HG02938 (cell line): ENCODE measurements at regions not wholly inside any gene's neighbourhood (a gene's known extent, or its start where the extent isn't known, plus 50 kb on each side); places are given as distances from the start of the nearest gene placed in this dataset.

ENCODE experiments used
- ATAC-seq: cut with Tn5 transposase; IDR thresholded peaks from one replicate; pipeline ENCODE4 v1.9.1; 2021; ENCODE audit warnings: mild to moderate bottlenecking, moderate library complexity; ENCODE audit not compliant: unreplicated experiment

- ATAC-seq = no peak
These were observed 266.4 kb upstream of the TBC1D5 start for GRCh38 chr3:18008706-18009368.

GRCh38 chr3:18007980-18008379, 265.5 kb upstream of the TBC1D5 start:
- ATAC-seq = no peak

GRCh38 chr3:17995769-17996168, 253.3 kb upstream of the TBC1D5 start:
- ATAC-seq = no peak

GRCh38 chr3:17994167-17994566, 251.7 kb upstream of the TBC1D5 start:
- no peak for ATAC-seq

- no peak for ATAC-seq
These were observed 248.0 kb upstream of the TBC1D5 start for GRCh38 chr3:17990390-17990789.

- ATAC-seq = no peak
These were observed 244.0 kb upstream of the TBC1D5 start for GRCh38 chr3:17986348-17986816.

- no peak for ATAC-seq
These were observed 243.4 kb upstream of the TBC1D5 start for GRCh38 chr3:17985658-17986347.

GRCh38 chr3:17983106-17983505, 240.7 kb upstream of the TBC1D5 start:
- no peak for ATAC-seq

- no peak for ATAC-seq
These were observed 239.9 kb upstream of the TBC1D5 start for GRCh38 chr3:17982211-17982880.

- no peak for ATAC-seq
These were observed 238.4 kb upstream of the TBC1D5 start for GRCh38 chr3:17980863-17981262.

- no peak for ATAC-seq
These were observed 237.5 kb upstream of the TBC1D5 start for GRCh38 chr3:17979911-17980310.

GRCh38 chr3:17979252-17979651, 236.8 kb upstream of the TBC1D5 start:
- ATAC-seq = no peak

GRCh38 chr3:17974206-17974841, 231.9 kb upstream of the TBC1D5 start:
- ATAC-seq = no peak

- ATAC-seq = no peak
These were observed 230.8 kb upstream of the TBC1D5 start for GRCh38 chr3:17972959-17973906.

- ATAC-seq = no peak
These were observed 230.0 kb upstream of the TBC1D5 start for GRCh38 chr3:17972476-17972875.

GRCh38 chr3:17972030-17972429, 229.6 kb upstream of the TBC1D5 start:
- no peak for ATAC-seq

- ATAC-seq = no peak
These were observed 227.6 kb upstream of the TBC1D5 start for GRCh38 chr3:17969985-17970568.

- no peak for ATAC-seq
These were observed 226.8 kb upstream of the TBC1D5 start for GRCh38 chr3:17969244-17969643.

GRCh38 chr3:17967953-17968607, 225.6 kb upstream of the TBC1D5 start:
- no peak for ATAC-seq

GRCh38 chr3:17967111-17967510, 224.7 kb upstream of the TBC1D5 start:
- no peak for ATAC-seq
